ENCODE measurements at regions not wholly inside any gene's neighbourhood (a gene's known extent, or its start where the extent isn't known, plus 50 kb on each side); places are given as distances from the start of the nearest gene placed in this dataset.
"Not testable (repeated sequence)": the region's sequence is repeated elsewhere in the genome, so short reads cannot be mapped to it uniquely, and the experiment has no call there.

- no peak overlapping the region for H3K4me3 ChIP-seq
- no peak for TF ChIP-seq CTCF (IDR thresholded peaks at IDR 0.05)
- H3K27ac ChIP-seq: no peak overlapping the region
- DNase-seq (ENCODE audit: low spot score): peak; percentile 73
Observed at GRCh38 chr15:20355256-20355868, 186.2 kb downstream of the GOLGA6L6 start.

- DNase-seq (ENCODE audit: low spot score); H3K27ac ChIP-seq; H3K4me3 ChIP-seq: not testable (repeated sequence)
Observed at GRCh38 chr15:20354884-20355223, 186.7 kb downstream of the GOLGA6L6 start.

DNA sequence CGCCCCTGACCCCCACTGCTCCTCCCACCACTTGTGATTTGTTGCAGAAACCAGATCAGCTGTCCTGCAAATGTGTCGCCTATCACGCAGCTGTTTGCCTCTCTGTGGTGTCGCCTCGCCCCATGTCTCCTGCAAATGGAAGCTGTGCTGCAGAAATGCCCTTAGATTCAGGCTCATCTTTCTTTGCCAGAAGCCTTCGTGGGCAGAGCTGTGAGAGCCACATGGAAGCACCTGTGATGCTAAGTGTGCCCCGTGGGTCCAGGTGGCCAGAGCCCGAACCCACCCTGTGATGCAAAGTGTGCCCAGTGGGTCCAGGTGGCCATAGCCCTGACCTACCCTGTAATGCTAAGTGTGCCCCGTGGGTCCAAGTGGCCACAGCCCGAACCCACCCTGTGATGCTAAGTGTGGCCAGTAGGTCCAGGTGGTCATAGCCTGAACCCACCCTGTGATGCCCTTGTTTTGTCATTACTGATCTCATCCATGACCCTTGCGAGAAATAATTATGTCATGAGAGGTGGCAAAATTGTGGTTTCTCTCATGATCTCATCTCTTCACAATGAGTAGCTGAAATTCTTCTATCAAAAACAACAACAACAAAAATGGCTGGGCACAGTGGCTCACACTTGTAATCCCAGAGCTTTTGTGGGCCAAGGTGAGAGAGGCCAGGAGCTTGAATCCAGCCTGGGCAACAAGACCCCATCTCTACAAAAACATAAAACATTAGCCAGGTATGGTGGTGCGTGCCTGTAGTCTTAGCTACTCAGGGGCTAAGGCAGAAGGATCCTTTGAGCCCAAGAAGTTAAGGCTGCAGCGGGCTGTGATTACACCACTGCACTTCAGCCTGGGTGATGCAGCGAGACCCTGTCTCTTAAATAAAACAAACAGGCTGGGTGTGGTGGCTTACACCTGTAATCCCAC lies 187.4 kb downstream of the GOLGA6L6 start:
- DNase-seq (ENCODE audit: low spot score): peak; percentile 72
- no peak overlapping the region for H3K27ac ChIP-seq
- TF ChIP-seq CTCF (IDR thresholded peaks at IDR 0.05): no peak
- H3K4me3 ChIP-seq: no peak overlapping the region

DNA sequence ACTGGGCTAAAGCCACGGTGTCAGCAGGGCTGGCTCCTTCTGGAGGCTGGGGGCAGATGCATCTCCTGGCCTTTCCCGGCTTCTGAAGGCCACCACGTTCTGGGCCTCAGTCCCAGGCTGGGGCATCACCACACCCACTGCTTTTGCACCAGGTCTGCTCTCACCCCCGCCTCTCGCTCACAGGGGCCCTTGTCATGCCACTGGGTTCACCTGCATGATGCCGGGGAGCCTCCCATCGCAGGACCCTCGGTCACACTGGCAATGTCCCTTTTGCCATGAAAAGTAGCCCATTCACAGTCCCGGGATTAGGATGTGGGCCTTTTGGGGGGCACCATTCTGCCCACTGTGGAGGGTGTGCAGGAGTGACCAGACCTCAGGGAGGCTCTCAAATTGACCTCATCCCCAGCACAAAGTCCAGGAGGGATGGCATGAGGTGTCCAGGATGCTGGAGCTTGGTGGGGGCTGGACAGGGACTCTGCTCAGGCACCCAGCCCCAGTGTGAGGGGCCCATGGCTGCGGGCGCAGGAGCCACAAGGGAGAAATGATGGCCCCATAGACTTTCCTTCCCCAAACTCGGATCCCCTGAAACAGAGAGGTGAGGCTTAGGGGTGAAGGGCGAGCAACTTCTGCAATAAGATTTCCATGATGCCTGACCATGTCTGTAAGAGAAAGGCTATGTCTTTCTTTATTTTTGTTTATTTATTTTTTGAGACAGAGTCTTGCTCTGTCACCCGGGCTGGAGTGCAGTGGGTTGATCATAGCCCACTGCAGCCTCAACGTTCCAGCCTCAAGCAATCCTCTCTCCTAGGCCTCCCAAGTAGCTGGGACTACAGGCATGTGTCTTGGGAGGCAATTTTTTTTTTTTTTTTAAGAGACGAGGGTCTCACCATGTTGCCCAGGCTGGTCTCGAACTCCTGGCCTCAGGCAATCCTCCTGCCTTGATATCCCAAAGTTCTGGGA lies 189.1 kb downstream of the GOLGA6L6 start:
- DNase-seq (ENCODE audit: low spot score): no peak
- no peak overlapping the region for H3K27ac ChIP-seq
- no peak for TF ChIP-seq CTCF (IDR thresholded peaks at IDR 0.05)

GRCh38 chr15:20351448-20351971 lies 190.1 kb downstream of the GOLGA6L6 start:
- no peak for DNase-seq (ENCODE audit: low spot score)
- no peak overlapping the region for H3K27ac ChIP-seq
- no peak overlapping the region for H3K4me3 ChIP-seq
- no peak for TF ChIP-seq CTCF (IDR thresholded peaks at IDR 0.05)

More for the DNA sequence above, 189.1 kb downstream of the GOLGA6L6 start:
- H3K4me3 ChIP-seq: no peak overlapping the region

- no peak for TF ChIP-seq CTCF (IDR thresholded peaks at IDR 0.05)
- Histone ChIP-seq H3K27ac (no peak overlapping the region), H3K4me3 (no peak overlapping the region)
- DNase-seq (ENCODE audit: low spot score): peak; percentile 77
Observed at GRCh38 chr15:20349774-20350498, 191.7 kb downstream of the GOLGA6L6 start.

Data from coronary artery (tissue), 2 donors.